Activated gamma-delta T cell treated with Interleukin-2 at 50 U/mL for 16 hours (primary cell): ENCODE measurements at regions not wholly inside any gene's neighbourhood (a gene's known extent, or its start where the extent isn't known, plus 50 kb on each side); places are given as distances from the start of the nearest gene placed in this dataset.

Experiments used
- DNase-seq: peaks from one replicate; pipeline ENCODE4 v3.0.0-alpha.2; 2020

GRCh38 chr3:116849261-116849688, 139.7 kb downstream of the TUSC7 start:
- DNase-seq, result no peak

DNA sequence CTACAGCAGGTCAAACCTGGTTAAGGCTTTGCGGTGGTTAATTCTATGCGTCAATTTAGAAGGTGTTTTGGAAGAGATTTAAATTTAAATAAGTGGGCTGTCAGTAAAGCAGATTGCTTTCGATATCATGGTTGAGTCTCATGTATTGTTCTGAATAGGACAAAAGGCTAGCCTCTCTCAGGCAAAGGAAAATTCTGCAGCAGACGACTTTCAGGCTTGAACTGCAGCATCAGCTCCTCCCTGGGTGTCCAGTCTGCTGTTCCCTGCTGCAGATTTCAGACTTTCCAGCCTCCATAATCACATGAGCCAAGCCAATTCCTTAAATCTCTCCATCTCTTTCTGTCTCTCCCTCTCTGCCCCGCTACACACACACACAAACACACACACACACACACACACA, 143.2 kb downstream of the TUSC7 start:
- no peak for DNase-seq

- no peak for DNase-seq
Observed at GRCh38 chr3:116863270-116863770, 153.7 kb downstream of the TUSC7 start.

GRCh38 chr3:116863822-116864589, 154.4 kb downstream of the TUSC7 start:
- no peak for DNase-seq

- no peak for DNase-seq
Observed at GRCh38 chr3:116864590-116864927, 155.0 kb downstream of the TUSC7 start.

- no peak for DNase-seq
Observed at GRCh38 chr3:116870379-116870778, 160.8 kb downstream of the TUSC7 start.

DNA sequence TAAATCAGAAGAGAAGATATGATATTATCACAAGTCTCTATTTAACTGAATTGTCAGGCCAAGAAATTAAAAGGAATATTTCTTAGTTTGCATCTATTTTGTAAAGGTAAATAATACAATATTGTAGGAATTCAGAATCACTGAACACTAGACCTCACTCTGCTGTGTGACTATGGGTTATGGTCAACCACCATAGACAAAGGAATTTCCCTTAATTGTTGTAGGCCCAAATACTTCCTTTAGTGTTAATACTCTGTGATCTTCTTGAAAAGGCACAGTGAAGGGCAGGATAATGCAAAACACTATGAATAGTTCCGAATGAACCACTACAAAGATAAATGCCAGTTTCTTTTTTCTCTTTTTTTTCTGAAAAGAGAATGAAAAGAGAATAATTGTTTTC, 162.3 kb downstream of the TUSC7 start:
- no peak for DNase-seq

DNA sequence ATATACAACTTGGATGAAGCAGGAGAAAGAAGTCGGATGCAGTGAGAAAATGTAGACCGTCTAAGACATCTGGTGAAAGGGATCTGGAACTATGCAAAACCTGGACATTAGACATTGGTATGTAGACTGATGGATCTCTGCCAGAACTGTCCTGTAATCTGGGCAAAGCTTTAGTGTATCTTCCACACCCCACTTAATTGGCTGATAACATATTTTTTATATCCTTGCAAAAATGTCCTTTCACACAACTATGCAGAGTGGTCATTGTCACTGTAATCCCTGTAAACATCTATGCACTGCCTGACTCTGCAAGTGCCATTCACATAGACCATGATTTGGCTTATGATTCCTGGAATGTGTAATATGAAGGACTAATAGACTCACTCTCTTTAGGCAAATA, 163.1 kb downstream of the TUSC7 start:
- no peak for DNase-seq

GRCh38 chr3:116873142-116873541, 163.6 kb downstream of the TUSC7 start:
- DNase-seq, result no peak

DNA sequence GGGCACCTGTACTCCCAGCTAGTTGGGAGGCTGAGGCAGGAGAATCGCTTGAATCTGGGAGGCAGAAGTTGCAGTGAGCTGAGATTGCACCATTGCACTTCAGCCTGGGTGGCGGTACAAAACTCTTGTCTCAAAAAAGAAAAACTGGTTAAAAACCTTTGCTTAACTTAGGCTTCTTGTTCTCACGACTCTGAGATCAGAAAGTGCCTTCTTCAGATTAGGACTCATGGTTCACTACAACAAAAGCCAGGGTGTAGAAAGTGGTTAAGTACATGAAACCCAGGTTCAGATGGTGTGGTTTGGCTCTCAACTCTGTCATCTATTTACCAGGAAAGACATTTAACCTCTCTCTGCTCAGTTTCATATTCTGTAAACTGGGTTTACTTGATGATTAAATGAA, 168.4 kb downstream of the TUSC7 start:
- DNase-seq, result no peak

DNA sequence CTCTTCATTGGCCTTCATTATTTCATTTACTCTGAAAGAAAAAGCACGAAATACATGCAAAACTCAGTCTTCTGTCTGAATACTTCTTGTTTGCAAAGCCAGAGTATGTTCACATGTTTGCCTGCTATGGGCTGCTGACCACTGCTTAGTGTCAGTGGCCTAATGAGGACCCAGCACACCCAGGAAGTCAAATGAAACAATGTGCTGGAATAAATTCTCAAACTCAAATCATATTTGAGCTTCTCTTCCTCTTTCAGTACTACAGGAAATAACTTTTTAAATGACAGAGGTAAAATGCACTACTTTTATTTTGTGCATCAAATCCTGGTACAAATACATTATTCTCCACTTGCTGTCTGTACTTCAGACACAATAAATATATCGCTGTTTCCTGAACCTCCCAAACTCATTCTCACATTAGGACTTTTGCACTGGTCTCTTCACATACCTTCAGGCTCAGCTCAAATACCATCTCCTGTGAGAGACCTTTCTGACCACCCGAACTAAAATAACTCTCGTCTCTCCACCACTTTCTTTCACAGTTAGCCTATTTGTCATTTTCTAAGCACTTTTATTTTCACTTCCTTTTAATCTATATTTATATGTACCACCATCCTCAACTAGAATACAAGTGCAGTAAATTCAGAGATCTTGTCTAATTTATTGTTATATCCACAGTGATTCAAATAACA, 176.8 kb downstream of the TUSC7 start:
- no peak for DNase-seq

- DNase-seq, result no peak
Observed at GRCh38 chr3:116896116-116896515, 186.5 kb downstream of the TUSC7 start.

DNA sequence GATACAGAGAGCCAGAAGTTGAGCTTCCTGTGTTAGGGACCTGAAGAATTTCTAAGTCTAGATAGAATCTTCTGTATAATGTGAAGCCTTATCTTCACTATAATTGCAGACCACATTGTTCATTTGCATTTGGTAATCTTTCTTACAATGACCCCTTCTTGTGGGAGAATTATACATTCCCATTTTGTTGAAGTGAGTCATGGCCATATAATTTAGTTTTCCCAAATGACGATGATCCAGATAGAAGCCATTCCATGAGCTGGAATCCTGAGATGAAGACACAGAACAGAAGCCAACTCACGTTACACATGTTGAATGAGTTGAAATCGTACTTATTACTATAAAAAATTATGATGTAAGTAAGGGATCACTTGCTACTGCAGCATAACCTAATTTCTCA, 187.8 kb downstream of the TUSC7 start:
- DNase-seq, result no peak

GRCh38 chr3:116899253-116899652, 189.7 kb downstream of the TUSC7 start:
- DNase-seq, result no peak

DNA sequence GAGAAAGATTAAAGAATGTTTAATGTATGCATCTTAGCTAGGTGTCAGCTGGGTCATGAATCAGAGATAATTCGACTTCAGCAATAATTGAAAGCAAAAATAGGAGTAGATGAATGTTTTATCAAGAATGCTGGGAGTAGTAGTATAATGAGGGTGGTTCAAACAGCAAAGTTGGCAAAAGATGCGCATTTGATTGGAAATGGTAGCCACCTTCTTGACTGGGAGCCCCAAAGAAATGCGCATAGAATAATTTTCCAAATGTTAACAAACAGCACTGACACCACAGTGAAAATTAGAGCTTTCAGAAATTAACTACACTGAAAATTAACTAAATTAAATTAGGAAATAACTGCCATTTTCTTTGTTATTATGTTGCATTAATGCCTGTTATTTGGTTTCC, 195.8 kb downstream of the TUSC7 start:
- DNase-seq, result no peak

GRCh38 chr3:116905794-116906193, 196.2 kb downstream of the TUSC7 start:
- DNase-seq, result no peak

- no peak for DNase-seq
Observed at GRCh38 chr3:116912116-116912515, 202.5 kb downstream of the TUSC7 start.

GRCh38 chr3:116914004-116914403, 204.4 kb downstream of the TUSC7 start:
- no peak for DNase-seq

DNA sequence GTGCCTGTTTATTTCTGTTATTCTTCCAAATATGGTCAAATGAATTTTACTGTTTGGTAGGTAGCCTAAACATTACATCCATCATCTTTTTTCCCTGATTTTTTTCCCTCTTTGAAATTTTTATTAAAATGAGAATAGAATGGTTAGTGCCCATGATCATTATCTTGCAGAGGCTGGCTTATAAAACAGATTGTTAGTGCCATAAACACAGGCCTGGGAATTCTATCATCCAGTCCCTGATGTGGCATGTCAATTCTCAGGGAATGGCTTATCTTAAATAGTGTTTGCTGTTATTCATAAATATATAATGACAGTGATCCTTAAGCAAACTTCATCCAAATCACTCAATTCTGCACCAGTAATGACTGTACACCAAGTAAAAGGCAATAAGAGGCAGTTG, 207.3 kb downstream of the TUSC7 start:
- DNase-seq, result no peak

DNA sequence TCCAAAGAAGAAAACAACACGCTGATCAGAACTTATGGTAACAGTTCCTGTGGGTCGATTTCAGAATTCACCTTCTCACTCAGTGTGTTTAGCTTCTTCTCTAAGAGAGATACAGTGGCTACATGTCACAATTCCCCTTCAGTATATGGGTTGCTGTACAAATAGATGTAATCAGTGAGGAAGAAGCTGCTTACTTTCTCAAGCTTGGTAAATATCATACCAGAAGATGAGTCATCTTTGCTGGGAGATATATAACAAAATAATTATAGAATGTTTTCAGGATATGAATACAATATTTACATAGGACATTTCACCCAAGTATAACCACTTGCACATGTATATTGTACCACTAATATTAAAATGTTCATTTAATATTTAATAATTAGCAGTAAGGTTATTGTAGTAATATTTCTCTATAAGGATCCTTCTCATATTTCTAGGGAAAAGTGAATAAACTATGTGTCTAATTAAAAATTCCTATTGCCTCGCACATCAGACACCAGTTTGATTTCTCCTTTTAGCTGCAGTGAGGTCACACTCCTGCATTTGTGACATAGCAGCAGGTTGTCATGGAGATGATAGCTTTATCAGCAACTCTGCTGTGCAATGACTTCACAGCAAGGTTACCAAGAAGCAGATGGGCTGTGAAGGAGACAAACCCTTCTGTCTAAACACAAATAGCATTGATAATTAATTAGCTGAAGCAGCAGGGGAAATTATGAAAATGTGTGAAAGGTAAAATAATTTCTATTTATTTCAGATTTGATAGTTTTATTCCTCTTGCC, 211.4 kb downstream of the TUSC7 start:
- no peak for DNase-seq

- no peak for DNase-seq
Observed at GRCh38 chr3:116927918-116928317, 218.3 kb downstream of the TUSC7 start.

DNA sequence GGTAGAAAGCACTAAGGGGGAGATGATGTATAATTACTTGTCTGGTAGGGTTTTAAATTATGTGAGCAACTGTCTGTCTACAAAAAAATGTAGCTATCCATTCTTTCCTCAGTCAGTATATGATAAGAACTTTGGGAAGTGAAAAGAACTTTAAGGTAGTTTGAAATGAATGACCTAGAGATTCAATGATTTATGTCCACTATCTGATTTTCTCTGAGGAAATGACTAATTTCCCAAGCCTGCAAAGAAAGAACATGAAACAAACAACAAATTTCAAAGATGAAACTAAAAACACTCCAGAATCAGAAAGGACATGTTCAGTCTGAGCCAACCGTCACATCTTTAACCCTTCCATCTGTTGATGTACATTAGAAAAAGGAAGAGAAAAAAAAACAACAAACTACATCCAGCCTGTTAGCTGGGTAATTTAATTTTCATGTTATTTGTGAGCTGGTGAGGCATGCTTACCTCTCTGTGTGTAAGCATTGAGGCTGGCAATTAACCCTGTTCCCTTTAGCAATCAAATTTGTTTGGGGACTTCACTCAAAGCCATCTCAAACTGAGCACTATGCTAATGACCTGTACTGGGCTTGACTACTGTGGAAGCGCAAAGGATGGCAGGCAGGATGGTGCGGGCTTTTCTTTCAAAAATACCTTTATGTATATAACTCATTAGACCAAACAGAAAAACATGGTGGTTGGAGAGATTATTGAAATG, 220.1 kb downstream of the TUSC7 start:
- no peak for DNase-seq

- no peak for DNase-seq
Observed at GRCh38 chr3:116930786-116931185, 221.2 kb downstream of the TUSC7 start.
